ENCODE measurements at regions not wholly inside any gene's neighbourhood (a gene's known extent, or its start where the extent isn't known, plus 50 kb on each side); places are given as distances from the start of the nearest gene placed in this dataset.

GRCh38 chr10:33808475-33808874 lies 474.0 kb upstream of the NRP1 start:
- TF ChIP-seq CTCF (IDR thresholded peaks at IDR 0.05; ENCODE audit: low read length) (no peak), EZH2 (IDR thresholded peaks at IDR 0.05; ENCODE audit: borderline replicate concordance, low read length) (no peak)

Data from OCI-LY1 (cell line).